ENCODE measurements at regions not wholly inside any gene's neighbourhood (a gene's known extent, or its start where the extent isn't known, plus 50 kb on each side); places are given as distances from the start of the nearest gene placed in this dataset.

DNA sequence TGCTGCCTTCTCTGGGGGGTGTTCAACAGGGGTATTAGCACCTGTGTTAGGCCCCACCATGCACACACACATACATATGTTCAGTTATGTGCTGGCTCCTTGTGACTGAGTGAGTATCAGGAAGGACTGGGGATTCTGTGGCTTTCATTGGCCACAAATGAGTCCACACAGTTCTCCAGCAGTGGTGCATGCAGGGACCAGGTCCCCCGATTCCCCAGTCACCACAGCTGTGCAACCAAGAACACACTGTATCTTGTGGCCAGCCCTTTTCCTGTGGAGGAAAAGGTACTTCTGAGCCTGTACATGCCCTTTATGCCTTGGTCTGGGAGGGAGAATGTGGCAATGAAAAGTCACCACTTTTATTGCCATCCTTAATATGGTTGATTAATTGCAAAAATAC is 74.9 kb upstream of the KLF7 start:
- H3K4me1 Mint-ChIP-seq (ENCODE audit: low read depth) = peaks cover 13% of the 10 kb centered on the region
- no peaks in the 10 kb centered on the region for H3K36me3 Mint-ChIP-seq (ENCODE audit: low read depth)
- ChIA-PET POLR2A (interaction anchor here (1.3 kb wide), 1 partner anchor 14 kb away, joined by 4 read pairs; no protein-coding TSS in a partner anchor), CTCF (interaction anchor here (1.0 kb wide), 1 partner anchor 9 kb away, joined by 3 read pairs; no protein-coding TSS in a partner anchor)
- no peak overlapping the region for H3K4me3 Mint-ChIP-seq
- intact Hi-C loops (cut with micrococcal nuclease) = no loop called here
- H3K27ac Mint-ChIP-seq = no peak overlapping the region
- no peaks in the 10 kb centered on the region for H3K9me3 Mint-ChIP-seq
- H3K27me3 Mint-ChIP-seq = no peaks in the 10 kb centered on the region
- peak; percentile 9 for ATAC-seq
- peak; percentile 30 for DNase-seq
- TF ChIP-seq, protein P1, sequence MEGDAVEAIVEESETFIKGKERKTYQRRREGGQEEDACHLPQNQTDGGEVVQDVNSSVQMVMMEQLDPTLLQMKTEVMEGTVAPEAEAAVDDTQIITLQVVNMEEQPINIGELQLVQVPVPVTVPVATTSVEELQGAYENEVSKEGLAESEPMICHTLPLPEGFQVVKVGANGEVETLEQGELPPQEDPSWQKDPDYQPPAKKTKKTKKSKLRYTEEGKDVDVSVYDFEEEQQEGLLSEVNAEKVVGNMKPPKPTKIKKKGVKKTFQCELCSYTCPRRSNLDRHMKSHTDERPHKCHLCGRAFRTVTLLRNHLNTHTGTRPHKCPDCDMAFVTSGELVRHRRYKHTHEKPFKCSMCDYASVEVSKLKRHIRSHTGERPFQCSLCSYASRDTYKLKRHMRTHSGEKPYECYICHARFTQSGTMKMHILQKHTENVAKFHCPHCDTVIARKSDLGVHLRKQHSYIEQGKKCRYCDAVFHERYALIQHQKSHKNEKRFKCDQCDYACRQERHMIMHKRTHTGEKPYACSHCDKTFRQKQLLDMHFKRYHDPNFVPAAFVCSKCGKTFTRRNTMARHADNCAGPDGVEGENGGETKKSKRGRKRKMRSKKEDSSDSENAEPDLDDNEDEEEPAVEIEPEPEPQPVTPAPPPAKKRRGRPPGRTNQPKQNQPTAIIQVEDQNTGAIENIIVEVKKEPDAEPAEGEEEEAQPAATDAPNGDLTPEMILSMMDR (IDR thresholded peaks at IDR 0.05) = no peak

- H3K4me3 Mint-ChIP-seq = no peak overlapping the region
- TF ChIP-seq, protein P1 (IDR thresholded peaks at IDR 0.05) = no peak
- peaks cover 10% of the 10 kb centered on the region for H3K4me1 Mint-ChIP-seq (ENCODE audit: low read depth)
- no peak overlapping the region for H3K27ac Mint-ChIP-seq
- POLR2A ChIA-PET = no interaction called here
- H3K27me3 Mint-ChIP-seq = no peaks in the 10 kb centered on the region
- intact Hi-C loops (cut with micrococcal nuclease) = no loop called here
- no peaks in the 10 kb centered on the region for H3K36me3 Mint-ChIP-seq (ENCODE audit: low read depth)
- DNase-seq (peak; percentile 77), ATAC-seq (peak; percentile 82)
- CTCF ChIA-PET = no interaction called here
- H3K9me3 Mint-ChIP-seq = no peaks in the 10 kb centered on the region
These were observed 75.5 kb upstream of the KLF7 start for GRCh38 chr2:207241198-207241597.

GRCh38 chr2:207243601-207244000 is 77.9 kb upstream of the KLF7 start:
- CTCF ChIA-PET = no interaction called here

GRCh38 chr2:207244971-207245925 is 79.5 kb upstream of the KLF7 start:
- Mint-ChIP-seq H3K27ac (no peak overlapping the region), H3K36me3 (ENCODE audit: low read depth) (no peaks in the 10 kb centered on the region), H3K4me3 (no peak overlapping the region), H3K9me3 (no peaks in the 10 kb centered on the region), H3K27me3 (no peaks in the 10 kb centered on the region), H3K4me1 (ENCODE audit: low read depth) (peaks cover 10% of the 10 kb centered on the region)
- DNase-seq = no peak
- intact Hi-C loops (cut with micrococcal nuclease) = no loop called here
- TF ChIP-seq, protein P1 (IDR thresholded peaks at IDR 0.05) = no peak
- CTCF ChIA-PET = interaction anchor here (0.9 to 1.3 kb wide), 2 partner anchors 9 to 13 kb away, joined by 3 to 5 read pairs; no protein-coding TSS in a partner anchor
- no peak for ATAC-seq
- POLR2A ChIA-PET = interaction anchor here (0.6 kb wide), 1 partner anchor 757 kb away, joined by 5 read pairs; no protein-coding TSS in a partner anchor

More at GRCh38 chr2:207243601-207244000, 77.9 kb upstream of the KLF7 start:
- peaks cover 10% of the 10 kb centered on the region for H3K4me1 Mint-ChIP-seq (ENCODE audit: low read depth)
- H3K27ac Mint-ChIP-seq = no peak overlapping the region
- POLR2A ChIA-PET = no interaction called here
- H3K9me3 Mint-ChIP-seq = no peaks in the 10 kb centered on the region
- no peaks in the 10 kb centered on the region for H3K27me3 Mint-ChIP-seq
- ATAC-seq (no peak), DNase-seq (no peak)
- no peaks in the 10 kb centered on the region for H3K36me3 Mint-ChIP-seq (ENCODE audit: low read depth)
- H3K4me3 Mint-ChIP-seq = no peak overlapping the region
- intact Hi-C loops (cut with micrococcal nuclease) = no loop called here
- TF ChIP-seq, protein P1 (IDR thresholded peaks at IDR 0.05) = no peak

Data from activated CD8-positive, alpha-beta T cell treated with anti-CD3 and anti-CD28 coated beads for 36 hours (primary cell).